T-helper 2 cell treated with Interferon-gamma antibody and Interleukin-4, amounts not matched to agents 5 μg/mL and 100 μg/mL, for 36 hours (primary cell): ENCODE measurements at regions not wholly inside any gene's neighbourhood (a gene's known extent, or its start where the extent isn't known, plus 50 kb on each side); places are given as distances from the start of the nearest gene placed in this dataset.
"Not testable (repeated sequence)": the region's sequence is repeated elsewhere in the genome, so short reads cannot be mapped to it uniquely, and the experiment has no call there.

ENCODE experiments used
- DNase-seq: peaks from one replicate; pipeline ENCODE4 v3.0.0; 2021; ENCODE audit warnings: low spot score
- H3K27ac Mint-ChIP-seq: one replicate; pipeline ENCODE4 v1.8.0; 2021; ENCODE audit warnings: mild to moderate bottlenecking, mixed read lengths
- H3K27me3 Mint-ChIP-seq: one replicate; pipeline ENCODE4 v1.8.0; 2021; ENCODE audit warnings: low read depth, mixed read lengths
- H3K36me3 Mint-ChIP-seq: one replicate; pipeline ENCODE4 v1.8.0; 2021; ENCODE audit warnings: low read depth, mixed read lengths
- H3K4me1 Mint-ChIP-seq: one replicate; pipeline ENCODE4 v1.8.0; 2021; ENCODE audit warnings: low read depth, mixed read lengths
- H3K4me3 Mint-ChIP-seq: one replicate; pipeline ENCODE4 v1.8.0; 2022; ENCODE audit warnings: mild to moderate bottlenecking, moderate library complexity, mixed read lengths
- H3K9me3 Mint-ChIP-seq: one replicate; pipeline ENCODE4 v1.8.0; 2021; ENCODE audit warnings: mixed read lengths

- not testable (repeated sequence) for H3K27me3 Mint-ChIP-seq, H3K4me3 Mint-ChIP-seq, H3K36me3 Mint-ChIP-seq, DNase-seq, H3K9me3 Mint-ChIP-seq, H3K27ac Mint-ChIP-seq, H3K4me1 Mint-ChIP-seq
Measured at GRCh38 chr4:91791631-91792030, 512.1 kb upstream of the GRID2 start.

GRCh38 chr4:91795947-91796346 is 507.8 kb upstream of the GRID2 start:
- H3K4me1 Mint-ChIP-seq, result no peaks in the 10 kb centered on the region
- H3K27me3 Mint-ChIP-seq, result no peaks in the 10 kb centered on the region
- no peak overlapping the region for H3K4me3 Mint-ChIP-seq
- peaks cover 20% of the 10 kb centered on the region for H3K9me3 Mint-ChIP-seq
- no peak overlapping the region for H3K27ac Mint-ChIP-seq
- DNase-seq, result no peak
- no peaks in the 10 kb centered on the region for H3K36me3 Mint-ChIP-seq

GRCh38 chr4:91812319-91812718 is 491.4 kb upstream of the GRID2 start:
- no peaks in the 10 kb centered on the region for H3K27me3 Mint-ChIP-seq
- peaks cover 23% of the 10 kb centered on the region for H3K9me3 Mint-ChIP-seq
- H3K36me3 Mint-ChIP-seq, result no peaks in the 10 kb centered on the region
- no peak overlapping the region for H3K27ac Mint-ChIP-seq
- no peak overlapping the region for H3K4me3 Mint-ChIP-seq
- H3K4me1 Mint-ChIP-seq, result no peaks in the 10 kb centered on the region
- DNase-seq, result no peak

GRCh38 chr4:91824773-91825172 is 479.0 kb upstream of the GRID2 start:
- H3K27ac Mint-ChIP-seq, result no peak overlapping the region
- H3K4me3 Mint-ChIP-seq, result no peak overlapping the region
- no peak for DNase-seq
- peaks cover 60% of the 10 kb centered on the region for H3K9me3 Mint-ChIP-seq
- no peaks in the 10 kb centered on the region for H3K4me1 Mint-ChIP-seq
- no peaks in the 10 kb centered on the region for H3K27me3 Mint-ChIP-seq
- H3K36me3 Mint-ChIP-seq, result no peaks in the 10 kb centered on the region

- Mint-ChIP-seq H3K9me3 (peaks cover 62% of the 10 kb centered on the region), H3K27ac (no peak overlapping the region), H3K27me3 (no peaks in the 10 kb centered on the region), H3K4me3 (no peak overlapping the region), H3K36me3 (no peaks in the 10 kb centered on the region), H3K4me1 (no peaks in the 10 kb centered on the region)
- no peak for DNase-seq
Measured at GRCh38 chr4:91826186-91826585, 477.6 kb upstream of the GRID2 start.

GRCh38 chr4:91827914-91828313 is 475.9 kb upstream of the GRID2 start:
- H3K27me3 Mint-ChIP-seq, result no peaks in the 10 kb centered on the region
- H3K4me1 Mint-ChIP-seq, result no peaks in the 10 kb centered on the region
- DNase-seq, result no peak
- no peak overlapping the region for H3K4me3 Mint-ChIP-seq
- H3K36me3 Mint-ChIP-seq, result no peaks in the 10 kb centered on the region
- no peak overlapping the region for H3K27ac Mint-ChIP-seq
- peaks cover 55% of the 10 kb centered on the region for H3K9me3 Mint-ChIP-seq

GRCh38 chr4:91829531-91829930 is 474.2 kb upstream of the GRID2 start:
- H3K4me3 Mint-ChIP-seq, result no peak overlapping the region
- H3K9me3 Mint-ChIP-seq, result peaks cover 53% of the 10 kb centered on the region
- H3K36me3 Mint-ChIP-seq, result no peaks in the 10 kb centered on the region
- H3K27me3 Mint-ChIP-seq, result no peaks in the 10 kb centered on the region
- no peaks in the 10 kb centered on the region for H3K4me1 Mint-ChIP-seq
- no peak for DNase-seq
- no peak overlapping the region for H3K27ac Mint-ChIP-seq

GRCh38 chr4:91830681-91831395 is 472.9 kb upstream of the GRID2 start:
- no peaks in the 10 kb centered on the region for H3K36me3 Mint-ChIP-seq
- H3K9me3 Mint-ChIP-seq, result peaks cover 53% of the 10 kb centered on the region
- no peak overlapping the region for H3K4me3 Mint-ChIP-seq
- no peaks in the 10 kb centered on the region for H3K27me3 Mint-ChIP-seq
- no peak overlapping the region for H3K27ac Mint-ChIP-seq
- no peak for DNase-seq
- H3K4me1 Mint-ChIP-seq, result no peaks in the 10 kb centered on the region

GRCh38 chr4:91837608-91838029 is 466.1 kb upstream of the GRID2 start:
- no peak for DNase-seq

GRCh38 chr4:91838181-91838861 is 465.4 kb upstream of the GRID2 start:
- Mint-ChIP-seq H3K4me3 (no peak overlapping the region), H3K4me1 (no peaks in the 10 kb centered on the region), H3K9me3 (peaks cover 36% of the 10 kb centered on the region), H3K36me3 (no peaks in the 10 kb centered on the region), H3K27me3 (no peaks in the 10 kb centered on the region), H3K27ac (no peak overlapping the region)
- DNase-seq, result no peak

More at GRCh38 chr4:91837608-91838029, 466.1 kb upstream of the GRID2 start:
- H3K4me3 Mint-ChIP-seq, result no peak overlapping the region
- H3K27me3 Mint-ChIP-seq, result no peaks in the 10 kb centered on the region
- no peaks in the 10 kb centered on the region for H3K36me3 Mint-ChIP-seq
- no peak overlapping the region for H3K27ac Mint-ChIP-seq
- no peaks in the 10 kb centered on the region for H3K4me1 Mint-ChIP-seq
- peaks cover 40% of the 10 kb centered on the region for H3K9me3 Mint-ChIP-seq

- H3K27ac Mint-ChIP-seq, result no peak overlapping the region
- no peaks in the 10 kb centered on the region for H3K27me3 Mint-ChIP-seq
- DNase-seq, result no peak
- H3K4me1 Mint-ChIP-seq, result no peaks in the 10 kb centered on the region
- peaks cover 17% of the 10 kb centered on the region for H3K9me3 Mint-ChIP-seq
- H3K36me3 Mint-ChIP-seq, result no peaks in the 10 kb centered on the region
- H3K4me3 Mint-ChIP-seq, result no peak overlapping the region
Measured at GRCh38 chr4:91840359-91840758, 463.4 kb upstream of the GRID2 start.

- Mint-ChIP-seq H3K27ac (no peak overlapping the region), H3K27me3 (no peaks in the 10 kb centered on the region), H3K36me3 (no peaks in the 10 kb centered on the region), H3K4me1 (no peaks in the 10 kb centered on the region), H3K9me3 (peaks cover 14% of the 10 kb centered on the region), H3K4me3 (no peak overlapping the region)
- no peak for DNase-seq
Measured at GRCh38 chr4:91846233-91846632, 457.5 kb upstream of the GRID2 start.

GRCh38 chr4:91851456-91851855 is 452.3 kb upstream of the GRID2 start:
- Mint-ChIP-seq H3K4me3 (no peak overlapping the region), H3K27ac (no peak overlapping the region), H3K4me1 (no peaks in the 10 kb centered on the region), H3K27me3 (no peaks in the 10 kb centered on the region), H3K9me3 (peaks cover 9% of the 10 kb centered on the region), H3K36me3 (no peaks in the 10 kb centered on the region)
- DNase-seq, result no peak

- no peak for DNase-seq
- no peaks in the 10 kb centered on the region for H3K4me1 Mint-ChIP-seq
- H3K27ac Mint-ChIP-seq, result no peak overlapping the region
- H3K36me3 Mint-ChIP-seq, result no peaks in the 10 kb centered on the region
- H3K9me3 Mint-ChIP-seq, result peaks cover 8% of the 10 kb centered on the region
- H3K27me3 Mint-ChIP-seq, result no peaks in the 10 kb centered on the region
- H3K4me3 Mint-ChIP-seq, result no peak overlapping the region
Measured at GRCh38 chr4:91887926-91888325, 415.8 kb upstream of the GRID2 start.

GRCh38 chr4:91891217-91891616 is 412.5 kb upstream of the GRID2 start:
- DNase-seq, H3K36me3 Mint-ChIP-seq, H3K4me3 Mint-ChIP-seq, H3K4me1 Mint-ChIP-seq, H3K27ac Mint-ChIP-seq, H3K27me3 Mint-ChIP-seq: not testable (repeated sequence)
- H3K9me3 Mint-ChIP-seq, result peaks cover 21% of the 10 kb centered on the region
